ENCODE measurements at regions not wholly inside any gene's neighbourhood (a gene's known extent, or its start where the extent isn't known, plus 50 kb on each side); places are given as distances from the start of the nearest gene placed in this dataset.
A peak's percentile ranks its signal among the peaks of the same experiment; 100 is the strongest.

GRCh38 chr10:29866356-29866755 is 193.0 kb downstream of the JCAD start:
- H3K4me1 ChIP-seq (ENCODE audit: insufficient read depth, low read length) = peaks cover 15% of the 10 kb centered on the region
- no peak overlapping the region for H3K9ac ChIP-seq (ENCODE audit: low read depth, low read length)
- H3K4me2 ChIP-seq (ENCODE audit: insufficient read depth, low read length) = no peak overlapping the region
- DNase-seq (no peak), ATAC-seq (ENCODE audit: insufficient read depth, low read depth) (no peak)
- H3K4me3 ChIP-seq (ENCODE audit: low read depth in 1 of 2, low read length in 2 of 2) = no peak overlapping the region
- H3K36me3 ChIP-seq (ENCODE audit: insufficient read depth, low read length) = no peaks in the 10 kb centered on the region
- no peaks in the 10 kb centered on the region for H3K9me3 ChIP-seq (ENCODE audit: insufficient read depth, low read length, severe bottlenecking)
- no peaks in the 10 kb centered on the region for H3K79me2 ChIP-seq (ENCODE audit: insufficient read depth, low read length)
- no peak overlapping the region for H2AFZ ChIP-seq (ENCODE audit: low read depth, low read length)
- TF ChIP-seq EZH2 (IDR thresholded peaks at IDR 0.05; ENCODE audit: borderline replicate concordance, low read depth, low read length, severe bottlenecking) (no peak), CTCF (IDR thresholded peaks at IDR 0.05; ENCODE audit: borderline replicate concordance, extremely low read depth, low read length, poor library complexity, severe bottlenecking) (no peak)
- no peaks in the 10 kb centered on the region for H3K27me3 ChIP-seq (ENCODE audit: insufficient read depth, low read length, poor library complexity)
- no peaks in the 10 kb centered on the region for H4K20me1 ChIP-seq (ENCODE audit: insufficient read depth, low read length)
- no peak overlapping the region for H3K27ac ChIP-seq (ENCODE audit: low read length)

GRCh38 chr10:29865700-29866355 is 193.6 kb downstream of the JCAD start:
- Histone ChIP-seq H4K20me1 (ENCODE audit: insufficient read depth, low read length) (no peaks in the 10 kb centered on the region), H3K36me3 (ENCODE audit: insufficient read depth, low read length) (no peaks in the 10 kb centered on the region), H3K27me3 (ENCODE audit: insufficient read depth, low read length, poor library complexity) (no peaks in the 10 kb centered on the region), H3K79me2 (ENCODE audit: insufficient read depth, low read length) (no peaks in the 10 kb centered on the region), H3K4me2 (ENCODE audit: insufficient read depth, low read length) (no peak overlapping the region), H2AFZ (ENCODE audit: low read depth, low read length) (no peak overlapping the region), H3K27ac (ENCODE audit: low read length) (no peak overlapping the region), H3K9ac (ENCODE audit: low read depth, low read length) (no peak overlapping the region), H3K4me1 (ENCODE audit: insufficient read depth, low read length) (peaks cover 21% of the 10 kb centered on the region), H3K4me3 (ENCODE audit: low read depth in 1 of 2, low read length in 2 of 2) (no peak overlapping the region), H3K9me3 (ENCODE audit: insufficient read depth, low read length, severe bottlenecking) (no peaks in the 10 kb centered on the region)
- ATAC-seq (ENCODE audit: insufficient read depth, low read depth) = no peak
- no peak for DNase-seq
- TF ChIP-seq CTCF (IDR thresholded peaks at IDR 0.05; ENCODE audit: borderline replicate concordance, extremely low read depth, low read length, poor library complexity, severe bottlenecking) = no peak
- TF ChIP-seq EZH2 (IDR thresholded peaks at IDR 0.05; ENCODE audit: borderline replicate concordance, low read depth, low read length, severe bottlenecking) = no peak

- Histone ChIP-seq H3K4me3 (ENCODE audit: low read depth in 1 of 2, low read length in 2 of 2) (no peak overlapping the region), H3K9ac (ENCODE audit: low read depth, low read length) (no peak overlapping the region), H3K9me3 (ENCODE audit: insufficient read depth, low read length, severe bottlenecking) (no peaks in the 10 kb centered on the region), H4K20me1 (ENCODE audit: insufficient read depth, low read length) (no peaks in the 10 kb centered on the region), H3K36me3 (ENCODE audit: insufficient read depth, low read length) (no peaks in the 10 kb centered on the region), H2AFZ (ENCODE audit: low read depth, low read length) (0 out of 2 replicates have a peak overlapping the region, but pooled peaks have one; percentile 0), H3K27me3 (ENCODE audit: insufficient read depth, low read length, poor library complexity) (no peaks in the 10 kb centered on the region), H3K4me2 (ENCODE audit: insufficient read depth, low read length) (no peak overlapping the region), H3K27ac (ENCODE audit: low read length) (peak overlapping the region; percentile 93), H3K4me1 (ENCODE audit: insufficient read depth, low read length) (peaks cover 48% of the 10 kb centered on the region), H3K79me2 (ENCODE audit: insufficient read depth, low read length) (no peaks in the 10 kb centered on the region)
- TF ChIP-seq EZH2 (IDR thresholded peaks at IDR 0.05; ENCODE audit: borderline replicate concordance, low read depth, low read length, severe bottlenecking) (no peak), CTCF (IDR thresholded peaks at IDR 0.05; ENCODE audit: borderline replicate concordance, extremely low read depth, low read length, poor library complexity, severe bottlenecking) (no peak)
- no peak for DNase-seq
- ATAC-seq (ENCODE audit: insufficient read depth, low read depth) = no peak
Observed at GRCh38 chr10:29862923-29863614, 196.3 kb downstream of the JCAD start.

Measured in DND-41 (cell line).